Fibroblast of upper back skin (primary cell): ENCODE measurements at regions not wholly inside any gene's neighbourhood (a gene's known extent, or its start where the extent isn't known, plus 50 kb on each side); places are given as distances from the start of the nearest gene placed in this dataset.

ENCODE experiments used
- DNase-seq: peaks from one replicate; pipeline ENCODE4 v3.0.0-alpha.2; 2013

- no peak for DNase-seq
These were observed 906.9 kb downstream of the ADGRL2 start for GRCh38 chr1:82707681-82708080.

DNA sequence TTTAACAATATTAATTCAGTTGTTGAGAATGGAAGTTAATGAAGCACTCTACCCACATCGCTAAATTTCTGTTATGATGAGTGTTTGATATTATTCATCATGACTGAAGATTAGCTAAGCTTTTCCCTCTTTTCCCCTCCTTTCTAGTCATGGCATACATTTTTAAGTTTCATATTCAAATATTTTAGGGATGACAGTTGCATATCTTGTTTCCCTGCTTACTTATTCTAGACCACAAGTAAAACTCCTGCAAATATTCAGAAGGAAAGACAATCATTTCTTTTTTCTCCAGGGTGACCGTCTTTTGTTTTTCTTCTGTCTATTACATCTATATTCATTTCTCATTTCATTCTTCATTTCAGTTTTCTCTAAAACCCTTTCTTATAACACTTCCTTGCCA lies 906.0 kb downstream of the ADGRL2 start:
- peak; percentile 63 for DNase-seq

- no peak for DNase-seq
These were observed 904.2 kb downstream of the ADGRL2 start for GRCh38 chr1:82704966-82705365.

DNA sequence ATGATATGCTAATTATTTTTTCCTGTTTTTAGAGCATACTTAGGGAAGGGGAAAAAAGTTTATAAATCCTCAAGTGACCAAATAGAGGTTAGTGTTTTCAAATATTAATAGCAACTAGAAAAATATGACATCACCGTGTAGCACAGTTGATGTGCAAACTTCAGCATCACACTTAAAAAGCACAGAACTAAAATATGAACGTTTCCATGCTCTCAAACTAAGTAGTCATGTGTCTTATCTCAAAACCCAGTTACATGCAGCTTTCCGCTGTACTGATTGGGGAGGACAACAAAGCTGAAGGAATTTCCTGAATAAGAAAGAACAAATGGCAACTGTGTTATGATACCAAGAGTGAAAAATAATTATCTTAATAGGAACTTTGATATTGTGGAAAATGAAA lies 903.7 kb downstream of the ADGRL2 start:
- no peak for DNase-seq

- DNase-seq, result no peak
These were observed 903.2 kb downstream of the ADGRL2 start for GRCh38 chr1:82703951-82704350.

- no peak for DNase-seq
These were observed 899.7 kb downstream of the ADGRL2 start for GRCh38 chr1:82700476-82700875.

- DNase-seq, result no peak
These were observed 897.2 kb downstream of the ADGRL2 start for GRCh38 chr1:82697965-82698364.

DNA sequence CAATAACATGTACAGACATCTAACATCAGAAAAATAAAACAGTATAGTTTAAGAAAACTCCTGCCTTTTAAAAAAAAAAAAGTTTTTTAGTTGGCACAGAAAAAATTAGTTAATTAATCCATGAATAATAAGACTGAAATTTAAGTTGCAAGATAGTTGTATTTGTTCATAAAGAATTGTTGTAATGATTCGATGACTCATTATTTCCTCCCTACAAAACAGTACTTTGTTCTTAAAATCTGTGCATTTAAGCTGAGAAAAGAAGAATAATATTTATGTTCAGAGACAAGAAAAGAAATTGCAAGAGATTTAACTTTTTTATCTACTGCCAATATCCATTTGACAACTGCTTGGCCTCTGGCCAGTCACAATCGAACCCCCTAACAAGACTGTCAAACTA lies 894.7 kb downstream of the ADGRL2 start:
- peak; percentile 14 for DNase-seq

- no peak for DNase-seq
These were observed 889.7 kb downstream of the ADGRL2 start for GRCh38 chr1:82690411-82690810.

GRCh38 chr1:82689217-82689616 lies 888.5 kb downstream of the ADGRL2 start:
- DNase-seq, result no peak

GRCh38 chr1:82686774-82687173 lies 886.0 kb downstream of the ADGRL2 start:
- no peak for DNase-seq

GRCh38 chr1:82646888-82647287 lies 846.2 kb downstream of the ADGRL2 start:
- DNase-seq, result no peak

- DNase-seq, result no peak
These were observed 845.6 kb downstream of the ADGRL2 start for GRCh38 chr1:82646336-82646735.

DNA sequence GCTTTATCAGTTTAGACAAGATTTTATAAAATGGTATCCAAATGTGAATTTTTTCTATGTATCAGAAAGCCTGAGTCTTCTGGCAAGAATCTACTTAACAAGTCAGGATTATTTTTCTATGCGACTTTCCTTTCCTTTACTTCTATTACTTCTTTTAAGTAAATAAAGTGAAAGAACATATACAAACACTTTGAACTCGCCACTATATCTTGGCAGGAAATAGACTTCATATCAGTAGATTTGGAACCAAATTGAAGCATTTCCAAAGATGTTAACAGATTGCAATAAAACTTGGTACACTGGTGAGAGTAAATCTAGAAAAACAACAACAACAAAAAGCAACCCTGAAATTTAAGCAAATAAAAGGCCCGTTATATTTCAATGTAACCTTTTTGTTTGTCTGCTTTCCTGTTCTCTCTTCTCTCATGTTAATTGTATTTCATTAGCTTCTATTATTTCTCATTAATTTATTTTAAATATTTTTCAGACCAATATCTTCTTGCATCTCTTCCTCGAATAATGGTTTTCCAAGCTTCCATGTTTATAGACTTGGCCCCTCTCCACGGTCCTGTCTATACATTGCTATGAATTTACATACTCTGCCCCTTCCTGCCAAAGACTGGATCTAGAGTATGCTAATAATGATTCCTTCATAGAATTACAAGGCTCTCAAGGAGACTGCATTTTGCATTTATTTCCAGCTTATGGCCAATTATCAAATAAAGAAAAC lies 843.6 kb downstream of the ADGRL2 start:
- DNase-seq, result no peak

- no peak for DNase-seq
These were observed 839.6 kb downstream of the ADGRL2 start for GRCh38 chr1:82640352-82640751.

DNA sequence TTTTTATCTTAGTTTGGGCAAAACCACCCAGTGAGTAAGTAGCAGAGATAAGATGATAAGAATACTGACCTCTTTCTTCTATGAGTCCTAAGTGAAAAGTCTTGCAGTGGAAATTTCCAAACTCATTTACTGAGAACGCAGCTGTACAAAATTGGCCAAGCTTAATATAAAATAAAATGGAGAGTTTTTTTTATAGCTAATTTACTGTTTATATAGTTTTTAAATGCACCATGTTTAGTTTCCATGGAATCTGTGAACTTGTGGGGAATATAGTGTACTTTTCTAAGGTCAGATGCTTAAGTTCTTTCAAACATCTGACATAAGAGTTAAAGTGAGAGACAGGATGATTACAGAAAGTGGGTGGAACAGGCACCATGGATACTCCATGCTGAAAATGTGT lies 833.5 kb downstream of the ADGRL2 start:
- peak; percentile 1 for DNase-seq

GRCh38 chr1:82632155-82632554 lies 831.4 kb downstream of the ADGRL2 start:
- peak; percentile 2 for DNase-seq

DNA sequence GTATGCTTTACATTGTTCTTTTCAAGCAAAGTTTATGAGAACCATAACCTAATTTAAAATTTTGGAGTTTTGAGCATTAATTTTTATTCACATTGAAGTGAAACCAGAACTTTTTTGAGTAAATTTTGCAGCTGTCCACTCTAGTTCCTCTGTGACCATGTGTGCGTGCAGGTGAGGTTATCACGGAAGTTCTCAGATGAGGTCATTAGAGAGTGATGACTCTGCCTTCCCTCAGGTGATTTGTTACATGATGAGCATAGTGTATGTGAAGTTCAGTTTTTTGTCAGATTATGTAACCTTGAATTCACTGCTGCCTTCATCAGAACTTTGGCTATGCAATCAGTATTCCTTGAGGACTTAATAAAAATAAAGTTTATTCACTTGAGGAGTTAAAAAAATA lies 828.2 kb downstream of the ADGRL2 start:
- no peak for DNase-seq

GRCh38 chr1:82625537-82625936 lies 824.8 kb downstream of the ADGRL2 start:
- DNase-seq, result no peak

DNA sequence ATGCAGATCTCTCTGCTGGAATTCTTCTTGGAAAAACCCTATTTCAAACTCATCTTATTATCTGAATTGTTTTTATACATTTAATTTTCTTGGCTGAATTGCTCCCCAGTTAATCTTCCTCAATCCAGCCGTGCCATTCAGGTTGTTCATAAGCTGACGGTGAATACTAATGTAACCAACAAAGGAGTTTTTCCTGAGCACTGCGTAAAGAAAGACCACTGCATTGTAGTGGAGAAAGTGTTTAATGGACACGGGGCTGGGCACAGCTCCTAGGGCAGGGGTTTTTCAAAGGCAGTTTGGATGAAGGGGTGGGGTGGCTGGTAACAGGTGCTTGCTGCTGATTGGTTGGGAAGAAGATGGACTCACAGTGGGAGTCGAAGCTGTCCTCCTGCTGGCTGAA lies 820.3 kb downstream of the ADGRL2 start:
- no peak for DNase-seq

DNA sequence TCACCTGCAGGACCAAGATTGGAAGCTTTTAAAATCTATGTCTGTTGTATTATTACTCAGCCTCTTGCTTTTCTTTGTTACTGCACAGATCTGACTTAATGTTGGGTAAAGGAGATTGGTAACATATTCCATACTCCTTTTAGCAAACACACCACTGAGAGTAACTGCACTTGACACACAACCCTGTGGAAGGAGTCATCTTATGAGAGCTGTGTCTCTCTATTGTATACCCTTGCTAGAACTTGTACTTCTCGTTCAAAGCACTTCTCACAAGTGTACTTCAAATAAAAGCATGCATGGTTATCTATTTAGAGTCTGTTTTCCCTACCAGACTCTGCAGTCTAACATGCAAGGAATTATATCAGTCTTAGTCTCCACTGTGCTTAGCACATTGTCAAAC lies 813.4 kb downstream of the ADGRL2 start:
- no peak for DNase-seq

DNA sequence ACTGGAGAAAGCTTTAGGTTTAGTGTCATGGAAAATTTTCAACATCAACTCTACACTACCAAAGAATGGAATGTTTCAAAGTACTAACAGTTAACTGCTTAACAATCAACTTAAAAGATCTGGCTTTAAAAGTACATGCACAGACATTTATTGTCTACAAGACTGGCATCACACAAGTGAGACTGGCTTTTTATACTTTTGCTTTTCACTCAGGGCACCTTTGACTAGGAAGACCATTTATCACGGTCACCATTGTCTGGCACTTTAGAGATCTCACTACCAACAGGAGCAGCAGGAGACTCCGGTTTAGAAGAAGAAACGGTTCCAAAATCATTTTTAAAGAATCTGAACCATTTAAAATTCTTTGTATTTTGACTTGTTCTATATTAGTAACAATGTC lies 812.3 kb downstream of the ADGRL2 start:
- no peak for DNase-seq

GRCh38 chr1:82606546-82606945 lies 805.8 kb downstream of the ADGRL2 start:
- DNase-seq, result no peak

DNA sequence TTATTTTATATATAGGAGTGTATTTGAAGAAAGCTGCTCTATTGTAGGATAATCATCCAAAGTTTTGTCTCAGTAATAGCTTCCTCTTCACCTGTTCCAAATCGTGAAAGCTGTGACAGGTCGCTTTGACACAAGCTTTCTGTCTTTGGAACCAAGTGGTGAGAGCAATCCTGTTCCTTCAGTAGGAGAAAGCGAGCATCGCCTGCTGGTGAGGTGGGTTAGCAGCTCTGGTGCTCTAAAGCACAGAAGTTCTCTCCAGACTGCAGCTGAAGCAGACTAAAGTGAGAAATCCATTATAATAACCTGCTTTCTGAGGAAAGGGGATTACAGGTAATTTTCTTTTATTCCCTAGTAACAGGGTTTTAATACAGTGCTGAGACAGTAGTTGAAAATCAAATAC lies 803.8 kb downstream of the ADGRL2 start:
- no peak for DNase-seq

- DNase-seq, result no peak
These were observed 799.6 kb downstream of the ADGRL2 start for GRCh38 chr1:82600314-82600713.
